HEK293 (cell line): ENCODE measurements at regions not wholly inside any gene's neighbourhood (a gene's known extent, or its start where the extent isn't known, plus 50 kb on each side); places are given as distances from the start of the nearest gene placed in this dataset.

Experiments
- CTCF ChIP-seq: fragments of 450-650 bp; formaldehyde crosslinking; IDR thresholded peaks from 2 replicates; pipeline ENCODE4 v1.5.1; 2016; ENCODE audit warnings: missing biosample characterization, missing genetic modification characterization
- REST ChIP-seq: fragments of 450-650 bp; formaldehyde crosslinking; IDR thresholded peaks from 2 replicates; pipeline ENCODE4 v1.5.1; 2016; ENCODE audit warnings: missing biosample characterization, missing genetic modification characterization
- ZBTB8A ChIP-seq: fragments of 450-650 bp; formaldehyde crosslinking; IDR thresholded peaks from 2 replicates; pipeline ENCODE4 v1.5.1; 2016; ENCODE audit warnings: missing biosample characterization, missing genetic modification characterization
- ZNF121 ChIP-seq: fragments of 450-650 bp; formaldehyde crosslinking; IDR thresholded peaks from 2 replicates; pipeline ENCODE4 v1.5.1; 2016; ENCODE audit warnings: missing biosample characterization, missing genetic modification characterization
- ZNF133 ChIP-seq: fragments of 450-650 bp; formaldehyde crosslinking; IDR thresholded peaks from 2 replicates; pipeline ENCODE4 v1.5.1; 2016; ENCODE audit warnings: missing biosample characterization, missing genetic modification characterization
- ZNF433 ChIP-seq: fragments of 450-650 bp; formaldehyde crosslinking; IDR thresholded peaks from 2 replicates; pipeline ENCODE4 v1.5.1; 2016; ENCODE audit warnings: missing biosample characterization, missing genetic modification characterization, low read depth
- ZNF626 ChIP-seq: fragments of 450-650 bp; sonication (Bioruptor Pico); formaldehyde crosslinking; IDR thresholded peaks from 2 replicates; pipeline ENCODE4 v1.5.1; 2018; ENCODE audit warnings: missing biosample characterization, missing genetic modification characterization, inconsistent platforms
- ZNF664 ChIP-seq: fragments of 450-650 bp; formaldehyde crosslinking; IDR thresholded peaks from 2 replicates; pipeline ENCODE4 v1.5.1; 2016; ENCODE audit warnings: missing biosample characterization, missing genetic modification characterization
- TF ChIP-seq, protein P1 (sequence below): fragments of 450-650 bp; formaldehyde crosslinking; IDR thresholded peaks from 2 replicates; pipeline ENCODE4 v1.5.1; 2016; ENCODE audit warnings: missing biosample characterization, missing genetic modification characterization
- TF ChIP-seq, protein P2 (sequence below): sonication (generic); formaldehyde crosslinking; IDR thresholded peaks from 2 replicates; pipeline ENCODE4 v1.8.1; 2022; ENCODE audit warnings: mild to moderate bottlenecking, moderate library complexity, missing genetic modification reagents
- TF ChIP-seq, protein P3 (sequence below): fragments of 450-650 bp; IDR thresholded peaks from 2 replicates; pipeline ENCODE4 v1.5.1; 2018; ENCODE audit warnings: missing biosample characterization, mild to moderate bottlenecking, missing genetic modification characterization
- TF ChIP-seq, protein P4 (sequence below): fragments of 450-650 bp; formaldehyde crosslinking; IDR thresholded peaks from 2 replicates; pipeline ENCODE4; 2016; ENCODE audit warnings: missing biosample characterization, missing genetic modification characterization

- no peak for TF ChIP-seq ZNF121 (tag by site-specific recombination)
- TF ChIP-seq, protein P1, sequence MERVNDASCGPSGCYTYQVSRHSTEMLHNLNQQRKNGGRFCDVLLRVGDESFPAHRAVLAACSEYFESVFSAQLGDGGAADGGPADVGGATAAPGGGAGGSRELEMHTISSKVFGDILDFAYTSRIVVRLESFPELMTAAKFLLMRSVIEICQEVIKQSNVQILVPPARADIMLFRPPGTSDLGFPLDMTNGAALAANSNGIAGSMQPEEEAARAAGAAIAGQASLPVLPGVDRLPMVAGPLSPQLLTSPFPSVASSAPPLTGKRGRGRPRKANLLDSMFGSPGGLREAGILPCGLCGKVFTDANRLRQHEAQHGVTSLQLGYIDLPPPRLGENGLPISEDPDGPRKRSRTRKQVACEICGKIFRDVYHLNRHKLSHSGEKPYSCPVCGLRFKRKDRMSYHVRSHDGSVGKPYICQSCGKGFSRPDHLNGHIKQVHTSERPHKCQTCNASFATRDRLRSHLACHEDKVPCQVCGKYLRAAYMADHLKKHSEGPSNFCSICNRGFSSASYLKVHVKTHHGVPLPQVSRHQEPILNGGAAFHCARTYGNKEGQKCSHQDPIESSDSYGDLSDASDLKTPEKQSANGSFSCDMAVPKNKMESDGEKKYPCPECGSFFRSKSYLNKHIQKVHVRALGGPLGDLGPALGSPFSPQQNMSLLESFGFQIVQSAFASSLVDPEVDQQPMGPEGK (tag by site-specific recombination), result no peak
- TF ChIP-seq, protein P2, sequence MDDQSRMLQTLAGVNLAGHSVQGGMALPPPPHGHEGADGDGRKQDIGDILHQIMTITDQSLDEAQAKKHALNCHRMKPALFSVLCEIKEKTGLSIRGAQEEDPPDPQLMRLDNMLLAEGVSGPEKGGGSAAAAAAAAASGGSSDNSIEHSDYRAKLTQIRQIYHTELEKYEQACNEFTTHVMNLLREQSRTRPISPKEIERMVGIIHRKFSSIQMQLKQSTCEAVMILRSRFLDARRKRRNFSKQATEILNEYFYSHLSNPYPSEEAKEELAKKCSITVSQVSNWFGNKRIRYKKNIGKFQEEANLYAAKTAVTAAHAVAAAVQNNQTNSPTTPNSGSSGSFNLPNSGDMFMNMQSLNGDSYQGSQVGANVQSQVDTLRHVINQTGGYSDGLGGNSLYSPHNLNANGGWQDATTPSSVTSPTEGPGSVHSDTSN (CRISPR knock-in tag), result no peak
- no peak for TF ChIP-seq ZBTB8A (tag by site-specific recombination)
- TF ChIP-seq CTCF (tag by site-specific recombination), result no peak
- TF ChIP-seq, protein P3, sequence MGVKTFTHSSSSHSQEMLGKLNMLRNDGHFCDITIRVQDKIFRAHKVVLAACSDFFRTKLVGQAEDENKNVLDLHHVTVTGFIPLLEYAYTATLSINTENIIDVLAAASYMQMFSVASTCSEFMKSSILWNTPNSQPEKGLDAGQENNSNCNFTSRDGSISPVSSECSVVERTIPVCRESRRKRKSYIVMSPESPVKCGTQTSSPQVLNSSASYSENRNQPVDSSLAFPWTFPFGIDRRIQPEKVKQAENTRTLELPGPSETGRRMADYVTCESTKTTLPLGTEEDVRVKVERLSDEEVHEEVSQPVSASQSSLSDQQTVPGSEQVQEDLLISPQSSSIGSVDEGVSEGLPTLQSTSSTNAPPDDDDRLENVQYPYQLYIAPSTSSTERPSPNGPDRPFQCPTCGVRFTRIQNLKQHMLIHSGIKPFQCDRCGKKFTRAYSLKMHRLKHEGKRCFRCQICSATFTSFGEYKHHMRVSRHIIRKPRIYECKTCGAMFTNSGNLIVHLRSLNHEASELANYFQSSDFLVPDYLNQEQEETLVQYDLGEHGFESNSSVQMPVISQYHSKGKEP (tag by site-specific recombination), result no peak
- no peak for TF ChIP-seq REST (tag by site-specific recombination)
- TF ChIP-seq ZNF133 (tag by site-specific recombination), result no peak
- TF ChIP-seq ZNF433 (tag by site-specific recombination), result no peak
- TF ChIP-seq, protein P4, sequence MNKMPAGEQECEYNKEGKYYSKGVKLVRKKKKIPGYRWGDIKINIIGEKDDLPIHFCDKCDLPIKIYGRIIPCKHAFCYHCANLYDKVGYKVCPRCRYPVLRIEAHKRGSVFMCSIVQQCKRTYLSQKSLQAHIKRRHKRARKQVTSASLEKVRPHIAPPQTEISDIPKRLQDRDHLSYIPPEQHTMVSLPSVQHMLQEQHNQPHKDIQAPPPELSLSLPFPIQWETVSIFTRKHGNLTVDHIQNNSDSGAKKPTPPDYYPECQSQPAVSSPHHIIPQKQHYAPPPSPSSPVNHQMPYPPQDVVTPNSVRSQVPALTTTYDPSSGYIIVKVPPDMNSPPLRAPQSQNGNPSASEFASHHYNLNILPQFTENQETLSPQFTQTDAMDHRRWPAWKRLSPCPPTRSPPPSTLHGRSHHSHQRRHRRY, result no peak
- no peak for TF ChIP-seq ZNF664 (tag by site-specific recombination)
- no peak for TF ChIP-seq ZNF626 (tag by site-specific recombination)
Observed at GRCh38 chr13:111640476-111640875, 320.0 kb downstream of the TEX29 start.
